HG03095 (cell line): ENCODE measurements at regions not wholly inside any gene's neighbourhood (a gene's known extent, or its start where the extent isn't known, plus 50 kb on each side); places are given as distances from the start of the nearest gene placed in this dataset.

Experiments
- ATAC-seq: cut with Tn5 transposase; IDR thresholded peaks from one replicate; pipeline ENCODE4 v1.9.1; 2021; ENCODE audit warnings: moderate library complexity; ENCODE audit not compliant: unreplicated experiment

GRCh38 chr4:178689926-178690325, 1247.7 kb upstream of the AGA start:
- ATAC-seq: no peak

GRCh38 chr4:178693816-178694215, 1251.6 kb upstream of the AGA start:
- ATAC-seq: no peak

GRCh38 chr4:178696515-178696914, 1254.3 kb upstream of the AGA start:
- no peak for ATAC-seq

GRCh38 chr4:178712486-178712885, 1270.2 kb upstream of the AGA start:
- ATAC-seq: no peak

GRCh38 chr4:178738026-178738425, 1295.8 kb upstream of the AGA start:
- no peak for ATAC-seq

- no peak for ATAC-seq
Observed at GRCh38 chr4:178745203-178745602, 1303.0 kb upstream of the AGA start.

- ATAC-seq: no peak
Observed at GRCh38 chr4:178752954-178753525, 1310.8 kb upstream of the AGA start.

- no peak for ATAC-seq
Observed at GRCh38 chr4:178778496-178778895, 1336.3 kb upstream of the AGA start.

- ATAC-seq: no peak
Observed at GRCh38 chr4:178781779-178782178, 1339.5 kb upstream of the AGA start.

- ATAC-seq: no peak
Observed at GRCh38 chr4:178784491-178784890, 1342.3 kb upstream of the AGA start.

- ATAC-seq: no peak
Observed at GRCh38 chr4:178789279-178789678, 1347.0 kb upstream of the AGA start.

- ATAC-seq: no peak
Observed at GRCh38 chr4:178799204-178799603, 1357.0 kb upstream of the AGA start.

- no peak for ATAC-seq
Observed at GRCh38 chr4:178808106-178808505, 1365.9 kb upstream of the AGA start.

- no peak for ATAC-seq
Observed at GRCh38 chr4:178809921-178810320, 1367.7 kb upstream of the AGA start.

GRCh38 chr4:178811356-178811755, 1369.1 kb upstream of the AGA start:
- ATAC-seq: no peak

- ATAC-seq: no peak
Observed at GRCh38 chr4:178812866-178813265, 1370.6 kb upstream of the AGA start.

- no peak for ATAC-seq
Observed at GRCh38 chr4:178814908-178815307, 1372.7 kb upstream of the AGA start.

- ATAC-seq: no peak
Observed at GRCh38 chr4:178823673-178824295, 1381.5 kb upstream of the AGA start.

GRCh38 chr4:178836865-178837264, 1394.6 kb upstream of the AGA start:
- ATAC-seq: no peak

GRCh38 chr4:178838776-178839175, 1396.5 kb upstream of the AGA start:
- ATAC-seq: no peak

- ATAC-seq: no peak
Observed at GRCh38 chr4:178856139-178856800, 1414.0 kb upstream of the AGA start.

GRCh38 chr4:178871476-178871875, 1429.2 kb upstream of the AGA start:
- no peak for ATAC-seq

- no peak for ATAC-seq
Observed at GRCh38 chr4:178881937-178882336, 1439.7 kb upstream of the AGA start.
